H1 (cell line): ENCODE measurements at regions not wholly inside any gene's neighbourhood (a gene's known extent, or its start where the extent isn't known, plus 50 kb on each side); places are given as distances from the start of the nearest gene placed in this dataset.

Experiments used
- TF ChIP-seq, protein P1 (sequence below): IDR thresholded peaks from 2 replicates; pipeline ENCODE4 v1.6.1; 2011; ENCODE audit warnings: low read length, improper control_type of control experiment

DNA sequence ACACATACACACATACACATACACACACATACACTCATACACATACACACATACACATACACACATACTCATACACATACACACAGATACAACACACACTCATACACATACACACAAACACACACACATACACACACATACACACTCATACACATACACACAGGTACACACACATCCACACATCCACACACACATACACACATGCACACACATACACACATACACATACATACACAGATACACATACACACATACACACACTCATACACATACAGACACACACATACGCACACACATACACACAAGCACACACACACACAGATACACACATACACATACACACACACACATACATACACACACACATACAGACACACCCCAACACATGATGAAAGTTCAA, 729.1 kb upstream of the SOX11 start (continued):
- TF ChIP-seq, protein P1, sequence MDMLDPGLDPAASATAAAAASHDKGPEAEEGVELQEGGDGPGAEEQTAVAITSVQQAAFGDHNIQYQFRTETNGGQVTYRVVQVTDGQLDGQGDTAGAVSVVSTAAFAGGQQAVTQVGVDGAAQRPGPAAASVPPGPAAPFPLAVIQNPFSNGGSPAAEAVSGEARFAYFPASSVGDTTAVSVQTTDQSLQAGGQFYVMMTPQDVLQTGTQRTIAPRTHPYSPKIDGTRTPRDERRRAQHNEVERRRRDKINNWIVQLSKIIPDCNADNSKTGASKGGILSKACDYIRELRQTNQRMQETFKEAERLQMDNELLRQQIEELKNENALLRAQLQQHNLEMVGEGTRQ, result no peak
- TF ChIP-seq, all 59 proteins: peak for 0
